H9 (cell line): ENCODE measurements at regions not wholly inside any gene's neighbourhood (a gene's known extent, or its start where the extent isn't known, plus 50 kb on each side); places are given as distances from the start of the nearest gene placed in this dataset.

ENCODE experiments used
- DNase-seq: peaks from one replicate; pipeline ENCODE4 v3.0.0-alpha.2; 2017
- H2AFZ ChIP-seq: one replicate; pipeline ENCODE4 v1.6.1; 2013; ENCODE audit warnings: mild to moderate bottlenecking, low read length, control low read depth, moderate library complexity
- H2AK5ac ChIP-seq: 2 replicates; pipeline ENCODE4 v1.6.1; 2013; ENCODE audit warnings: low read length, control low read depth, mixed read lengths; ENCODE audit not compliant: insufficient read length
- H2BK120ac ChIP-seq: one replicate; pipeline ENCODE4 v1.6.1; 2013; ENCODE audit warnings: low read depth, mild to moderate bottlenecking, low read length, control low read depth, inconsistent platforms; ENCODE audit not compliant: poor library complexity, severe bottlenecking
- H2BK12ac ChIP-seq: 2 replicates; pipeline ENCODE4 v1.6.1; 2013; ENCODE audit warnings: low read length, control low read depth, mixed read lengths, low read depth; ENCODE audit not compliant: insufficient read length
- H2BK15ac ChIP-seq: 2 replicates; pipeline ENCODE4 v1.6.1; 2013; ENCODE audit warnings: low read depth, low read length, control low read depth
- H2BK20ac ChIP-seq: one replicate; pipeline ENCODE4 v1.6.1; 2013; ENCODE audit warnings: low read depth, mild to moderate bottlenecking, low read length, control low read depth, inconsistent platforms; ENCODE audit not compliant: poor library complexity, severe bottlenecking
- H2BK5ac ChIP-seq: 2 replicates; pipeline ENCODE4 v1.6.1; 2013; ENCODE audit warnings: low read length, control low read depth, mixed read lengths; ENCODE audit not compliant: insufficient read length
- H3K14ac ChIP-seq: 2 replicates; pipeline ENCODE4 v1.6.1; 2013; ENCODE audit warnings: low read length, control low read depth; ENCODE audit not compliant: insufficient read depth
- H3K18ac ChIP-seq: 2 replicates; pipeline ENCODE4 v1.6.1; 2013; ENCODE audit warnings: low read depth, mild to moderate bottlenecking, mixed read lengths, low read length, control low read depth; ENCODE audit not compliant: insufficient read length
- H3K23ac ChIP-seq: 2 replicates; pipeline ENCODE4 v1.6.1; 2013; ENCODE audit warnings: low read length, control low read depth, mixed read lengths, low read depth; ENCODE audit not compliant: insufficient read length
- H3K23me2 ChIP-seq: 2 replicates; pipeline ENCODE4 v1.6.1; 2013; ENCODE audit warnings: low read depth, mild to moderate bottlenecking, mixed read lengths, low read length, control low read depth; ENCODE audit not compliant: insufficient read length, poor library complexity, severe bottlenecking
- H3K27ac ChIP-seq: 2 replicates; pipeline ENCODE4 v1.5.1; 2013; ENCODE audit warnings: low read length, control low read depth, mixed read lengths, low read depth; ENCODE audit not compliant: insufficient read length
- H3K27me3 ChIP-seq: 2 replicates; pipeline ENCODE4 v1.6.1; 2013; ENCODE audit warnings: low read length, control low read depth, inconsistent platforms; ENCODE audit not compliant: insufficient read depth
- H3K4ac ChIP-seq: 2 replicates; pipeline ENCODE4 v1.6.1; 2013; ENCODE audit warnings: low read depth, mild to moderate bottlenecking, control low read depth, inconsistent platforms, low read length, moderate library complexity
- H3K4me1 ChIP-seq: 2 replicates; pipeline ENCODE4 v1.6.1; 2013; ENCODE audit warnings: low read length, control low read depth, inconsistent platforms; ENCODE audit not compliant: insufficient read depth
- H3K4me2 ChIP-seq: 2 replicates; pipeline ENCODE4 v1.6.1; 2013; ENCODE audit warnings: low read length, control low read depth, mixed read lengths; ENCODE audit not compliant: insufficient read length, insufficient read depth
- H3K56ac ChIP-seq: 2 replicates; pipeline ENCODE4 v1.6.1; 2013; ENCODE audit warnings: low read depth, mild to moderate bottlenecking, mixed read lengths, low read length, control low read depth; ENCODE audit not compliant: insufficient read length
- H3K79me1 ChIP-seq: 2 replicates; pipeline ENCODE4 v1.6.1; 2013; ENCODE audit warnings: low read depth, mild to moderate bottlenecking, moderate library complexity, low read length, control low read depth, inconsistent platforms; ENCODE audit not compliant: insufficient read depth, poor library complexity, severe bottlenecking
- H3K79me2 ChIP-seq: 2 replicates; pipeline ENCODE4 v1.6.1; 2013; ENCODE audit warnings: low read length, control low read depth, inconsistent platforms; ENCODE audit not compliant: insufficient read depth
- H3K9ac ChIP-seq: 2 replicates; pipeline ENCODE4 v1.6.1; 2013; ENCODE audit warnings: low read length, control low read depth, mixed read lengths; ENCODE audit not compliant: insufficient read length; ENCODE audit errors: extremely low read depth
- H3K9me3 ChIP-seq: one replicate; pipeline ENCODE4 v1.6.1; 2013; ENCODE audit warnings: low read depth, low read length, inconsistent platforms; ENCODE audit not compliant: control insufficient read depth
- H3T11ph ChIP-seq: one replicate; pipeline ENCODE4 v1.6.1; 2013; ENCODE audit warnings: mild to moderate bottlenecking, low read length, control low read depth, inconsistent platforms
- H4K20me1 ChIP-seq: one replicate; pipeline ENCODE4 v1.6.1; 2013; ENCODE audit not compliant: control insufficient read depth, insufficient read length, insufficient read depth
- H4K5ac ChIP-seq: 2 replicates; pipeline ENCODE4 v1.6.1; 2013; ENCODE audit warnings: low read depth, mild to moderate bottlenecking, mixed read lengths, low read length, control low read depth; ENCODE audit not compliant: insufficient read length
- H4K8ac ChIP-seq: replicated peaks from 2 replicates; pipeline ENCODE4 v1.6.1; 2013; ENCODE audit warnings: low read length, control low read depth, mixed read lengths, low read depth; ENCODE audit not compliant: insufficient read length
- H4K91ac ChIP-seq: 2 replicates; pipeline ENCODE4 v1.6.1; 2013; ENCODE audit warnings: low read depth, mild to moderate bottlenecking, moderate library complexity, mixed read lengths, low read length, control low read depth; ENCODE audit not compliant: insufficient read length
- H3K27ac Mint-ChIP-seq, 3 experiments: 2 replicates in 2 of 3; 3 replicates in 1 of 3; pipeline ENCODE4 v1.8.0; 2020 to 2021; ENCODE audit warnings: mixed read lengths in 3 of 3, mild to moderate bottlenecking in 1 of 3, moderate library complexity in 1 of 3
- H3K27me3 Mint-ChIP-seq: 2 replicates; pipeline ENCODE4 v1.8.0; 2021; ENCODE audit warnings: low read depth, mild to moderate bottlenecking, moderate library complexity, mixed read lengths
- H3K36me3 Mint-ChIP-seq, 3 experiments: 2 replicates in 2 of 3; 3 replicates in 1 of 3; pipeline ENCODE4 v1.8.0; 2020 to 2021; ENCODE audit warnings: low read depth in 3 of 3, mixed read lengths in 3 of 3; ENCODE audit not compliant: insufficient read depth in 1 of 3
- H3K4me1 Mint-ChIP-seq, 2 experiments: 2 replicates each; pipeline ENCODE4 v1.8.0; 2020; ENCODE audit warnings: mixed read lengths in 2 of 2
- H3K4me3 Mint-ChIP-seq, 2 experiments: 2 replicates in 1 of 2; 3 replicates in 1 of 2; pipeline ENCODE4 v1.8.0; 2020 to 2021; ENCODE audit warnings: mild to moderate bottlenecking in 2 of 2, mixed read lengths in 2 of 2, moderate library complexity in 1 of 2
- H3K9me3 Mint-ChIP-seq, 2 experiments: 2 replicates in 1 of 2; 3 replicates in 1 of 2; pipeline ENCODE4 v1.8.0; 2020; ENCODE audit warnings: mild to moderate bottlenecking in 2 of 2, mixed read lengths in 2 of 2, moderate library complexity in 1 of 2
- CTCF ChIP-seq: fragments of 200-600 bp; sonication (generic); conservative IDR thresholded peaks from 3 replicates; pipeline ENCODE4 v1.8.0; 2021; ENCODE audit warnings: antibody characterized with exemption, mild to moderate bottlenecking

DNA sequence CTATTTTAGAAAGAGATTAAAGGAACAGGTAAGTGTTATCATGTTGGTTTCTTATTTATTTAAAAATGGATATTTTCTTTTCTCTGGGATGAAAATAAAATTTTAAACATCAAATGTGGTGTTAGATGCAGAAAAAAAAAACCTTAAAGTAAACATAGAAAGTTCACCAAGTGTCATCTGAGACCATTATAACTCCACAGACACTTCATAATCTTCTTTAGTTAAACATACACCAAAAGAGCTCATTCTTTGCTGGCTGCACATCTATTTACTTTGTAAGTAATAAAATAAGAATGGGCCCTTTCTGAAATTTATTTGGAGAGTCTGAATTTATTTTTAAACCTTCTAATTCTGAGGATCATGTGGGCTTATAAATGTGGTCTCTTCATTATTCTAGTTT, 460.7 kb upstream of the CTSO start:
- H3K23ac ChIP-seq, result no peak overlapping the region
- H2BK20ac ChIP-seq, result no peak overlapping the region
- no peak for DNase-seq
- H4K20me1 ChIP-seq, result no peaks in the 10 kb centered on the region
- H3K4me2 ChIP-seq, result no peak overlapping the region
- H3K4me3 Mint-ChIP-seq, result no peak overlapping the region
- H3K56ac ChIP-seq, result no peak overlapping the region
- no peak overlapping the region for H2BK12ac ChIP-seq
- H3K79me2 ChIP-seq, result no peaks in the 10 kb centered on the region
- no peak overlapping the region for H4K91ac ChIP-seq
- H3K9me3 Mint-ChIP-seq, result peaks cover 8 to 10% of the 10 kb centered on the region in 2 experiments; a peak in 3 of 5 replicates
- no peak overlapping the region for H3K18ac ChIP-seq
- no peak overlapping the region for H2BK15ac ChIP-seq
- TF ChIP-seq CTCF, result no peak
- H3K36me3 Mint-ChIP-seq, result peaks cover 3 to 10% (median 3%) of the 10 kb centered on the region in 3 experiments; a peak in 6 of 7 replicates
- H3K27me3 ChIP-seq, result no peaks in the 10 kb centered on the region
- no peak overlapping the region for H3K9ac ChIP-seq
- H4K8ac ChIP-seq, result no peak overlapping the region
- H2AFZ ChIP-seq, result no peak overlapping the region
- no peak overlapping the region for H2BK5ac ChIP-seq
- no peak overlapping the region for H2AK5ac ChIP-seq
- no peak overlapping the region for H4K5ac ChIP-seq
- no peaks in the 10 kb centered on the region for H3K23me2 ChIP-seq
- no peak overlapping the region for H3K4ac ChIP-seq
- H3K27ac Mint-ChIP-seq, result no peak overlapping the region
- no peaks in the 10 kb centered on the region for H3K79me1 ChIP-seq
- H3K9me3 ChIP-seq, result no peaks in the 10 kb centered on the region
- no peaks in the 10 kb centered on the region for H3K4me1 Mint-ChIP-seq
- H3K14ac ChIP-seq, result no peak overlapping the region
- H3K27me3 Mint-ChIP-seq, result no peaks in the 10 kb centered on the region
- H3T11ph ChIP-seq, result no peak overlapping the region
- no peaks in the 10 kb centered on the region for H3K4me1 ChIP-seq
- no peak overlapping the region for H3K27ac ChIP-seq
- H2BK120ac ChIP-seq, result no peak overlapping the region
